H9 (cell line): ENCODE measurements at regions not wholly inside any gene's neighbourhood (a gene's known extent, or its start where the extent isn't known, plus 50 kb on each side); places are given as distances from the start of the nearest gene placed in this dataset.

Experiments used
- DNase-seq: peaks from one replicate; pipeline ENCODE4 v3.0.0-alpha.2; 2017
- H2AFZ ChIP-seq: one replicate; pipeline ENCODE4 v1.6.1; 2013; ENCODE audit warnings: mild to moderate bottlenecking, low read length, control low read depth, moderate library complexity
- H2AK5ac ChIP-seq: 2 replicates; pipeline ENCODE4 v1.6.1; 2013; ENCODE audit warnings: low read length, control low read depth, mixed read lengths; ENCODE audit not compliant: insufficient read length
- H2BK120ac ChIP-seq: one replicate; pipeline ENCODE4 v1.6.1; 2013; ENCODE audit warnings: low read depth, mild to moderate bottlenecking, low read length, control low read depth, inconsistent platforms; ENCODE audit not compliant: poor library complexity, severe bottlenecking
- H2BK12ac ChIP-seq: 2 replicates; pipeline ENCODE4 v1.6.1; 2013; ENCODE audit warnings: low read length, control low read depth, mixed read lengths, low read depth; ENCODE audit not compliant: insufficient read length
- H2BK15ac ChIP-seq: 2 replicates; pipeline ENCODE4 v1.6.1; 2013; ENCODE audit warnings: low read depth, low read length, control low read depth
- H2BK20ac ChIP-seq: one replicate; pipeline ENCODE4 v1.6.1; 2013; ENCODE audit warnings: low read depth, mild to moderate bottlenecking, low read length, control low read depth, inconsistent platforms; ENCODE audit not compliant: poor library complexity, severe bottlenecking
- H2BK5ac ChIP-seq: 2 replicates; pipeline ENCODE4 v1.6.1; 2013; ENCODE audit warnings: low read length, control low read depth, mixed read lengths; ENCODE audit not compliant: insufficient read length
- H3K14ac ChIP-seq: 2 replicates; pipeline ENCODE4 v1.6.1; 2013; ENCODE audit warnings: low read length, control low read depth; ENCODE audit not compliant: insufficient read depth
- H3K18ac ChIP-seq: 2 replicates; pipeline ENCODE4 v1.6.1; 2013; ENCODE audit warnings: low read depth, mild to moderate bottlenecking, mixed read lengths, low read length, control low read depth; ENCODE audit not compliant: insufficient read length
- H3K23ac ChIP-seq: 2 replicates; pipeline ENCODE4 v1.6.1; 2013; ENCODE audit warnings: low read length, control low read depth, mixed read lengths, low read depth; ENCODE audit not compliant: insufficient read length
- H3K23me2 ChIP-seq: 2 replicates; pipeline ENCODE4 v1.6.1; 2013; ENCODE audit warnings: low read depth, mild to moderate bottlenecking, mixed read lengths, low read length, control low read depth; ENCODE audit not compliant: insufficient read length, poor library complexity, severe bottlenecking
- H3K27ac ChIP-seq: 2 replicates; pipeline ENCODE4 v1.5.1; 2013; ENCODE audit warnings: low read length, control low read depth, mixed read lengths, low read depth; ENCODE audit not compliant: insufficient read length
- H3K27me3 ChIP-seq: 2 replicates; pipeline ENCODE4 v1.6.1; 2013; ENCODE audit warnings: low read length, control low read depth, inconsistent platforms; ENCODE audit not compliant: insufficient read depth
- H3K4ac ChIP-seq: 2 replicates; pipeline ENCODE4 v1.6.1; 2013; ENCODE audit warnings: low read depth, mild to moderate bottlenecking, control low read depth, inconsistent platforms, low read length, moderate library complexity
- H3K4me1 ChIP-seq: 2 replicates; pipeline ENCODE4 v1.6.1; 2013; ENCODE audit warnings: low read length, control low read depth, inconsistent platforms; ENCODE audit not compliant: insufficient read depth
- H3K4me2 ChIP-seq: 2 replicates; pipeline ENCODE4 v1.6.1; 2013; ENCODE audit warnings: low read length, control low read depth, mixed read lengths; ENCODE audit not compliant: insufficient read length, insufficient read depth
- H3K56ac ChIP-seq: 2 replicates; pipeline ENCODE4 v1.6.1; 2013; ENCODE audit warnings: low read depth, mild to moderate bottlenecking, mixed read lengths, low read length, control low read depth; ENCODE audit not compliant: insufficient read length
- H3K79me1 ChIP-seq: 2 replicates; pipeline ENCODE4 v1.6.1; 2013; ENCODE audit warnings: low read depth, mild to moderate bottlenecking, moderate library complexity, low read length, control low read depth, inconsistent platforms; ENCODE audit not compliant: insufficient read depth, poor library complexity, severe bottlenecking
- H3K79me2 ChIP-seq: 2 replicates; pipeline ENCODE4 v1.6.1; 2013; ENCODE audit warnings: low read length, control low read depth, inconsistent platforms; ENCODE audit not compliant: insufficient read depth
- H3K9ac ChIP-seq: 2 replicates; pipeline ENCODE4 v1.6.1; 2013; ENCODE audit warnings: low read length, control low read depth, mixed read lengths; ENCODE audit not compliant: insufficient read length; ENCODE audit errors: extremely low read depth
- H3K9me3 ChIP-seq: one replicate; pipeline ENCODE4 v1.6.1; 2013; ENCODE audit warnings: low read depth, low read length, inconsistent platforms; ENCODE audit not compliant: control insufficient read depth
- H3T11ph ChIP-seq: one replicate; pipeline ENCODE4 v1.6.1; 2013; ENCODE audit warnings: mild to moderate bottlenecking, low read length, control low read depth, inconsistent platforms
- H4K20me1 ChIP-seq: one replicate; pipeline ENCODE4 v1.6.1; 2013; ENCODE audit not compliant: control insufficient read depth, insufficient read length, insufficient read depth
- H4K5ac ChIP-seq: 2 replicates; pipeline ENCODE4 v1.6.1; 2013; ENCODE audit warnings: low read depth, mild to moderate bottlenecking, mixed read lengths, low read length, control low read depth; ENCODE audit not compliant: insufficient read length
- H4K8ac ChIP-seq: replicated peaks from 2 replicates; pipeline ENCODE4 v1.6.1; 2013; ENCODE audit warnings: low read length, control low read depth, mixed read lengths, low read depth; ENCODE audit not compliant: insufficient read length
- H4K91ac ChIP-seq: 2 replicates; pipeline ENCODE4 v1.6.1; 2013; ENCODE audit warnings: low read depth, mild to moderate bottlenecking, moderate library complexity, mixed read lengths, low read length, control low read depth; ENCODE audit not compliant: insufficient read length
- H3K27ac Mint-ChIP-seq, 3 experiments: 2 replicates in 2 of 3; 3 replicates in 1 of 3; pipeline ENCODE4 v1.8.0; 2020 to 2021; ENCODE audit warnings: mixed read lengths in 3 of 3, mild to moderate bottlenecking in 1 of 3, moderate library complexity in 1 of 3
- H3K27me3 Mint-ChIP-seq: 2 replicates; pipeline ENCODE4 v1.8.0; 2021; ENCODE audit warnings: low read depth, mild to moderate bottlenecking, moderate library complexity, mixed read lengths
- H3K36me3 Mint-ChIP-seq, 3 experiments: 2 replicates in 2 of 3; 3 replicates in 1 of 3; pipeline ENCODE4 v1.8.0; 2020 to 2021; ENCODE audit warnings: low read depth in 3 of 3, mixed read lengths in 3 of 3; ENCODE audit not compliant: insufficient read depth in 1 of 3
- H3K4me1 Mint-ChIP-seq, 2 experiments: 2 replicates each; pipeline ENCODE4 v1.8.0; 2020; ENCODE audit warnings: mixed read lengths in 2 of 2
- H3K4me3 Mint-ChIP-seq, 2 experiments: 2 replicates in 1 of 2; 3 replicates in 1 of 2; pipeline ENCODE4 v1.8.0; 2020 to 2021; ENCODE audit warnings: mild to moderate bottlenecking in 2 of 2, mixed read lengths in 2 of 2, moderate library complexity in 1 of 2
- H3K9me3 Mint-ChIP-seq, 2 experiments: 2 replicates in 1 of 2; 3 replicates in 1 of 2; pipeline ENCODE4 v1.8.0; 2020; ENCODE audit warnings: mild to moderate bottlenecking in 2 of 2, mixed read lengths in 2 of 2, moderate library complexity in 1 of 2
- CTCF ChIP-seq: fragments of 200-600 bp; sonication (generic); conservative IDR thresholded peaks from 3 replicates; pipeline ENCODE4 v1.8.0; 2021; ENCODE audit warnings: antibody characterized with exemption, mild to moderate bottlenecking
- WGBS: extraction: QIAGEN DNeasy Blood & Tissue Kit; methylation state at CpG from one replicate; pipeline ENCODE4 v1.1.7; 2013; ENCODE audit warnings: missing lambda C conversion rate, low lambda C conversion rate, mixed read lengths; ENCODE audit not compliant: insufficient read length; ENCODE audit errors: extremely low coverage; 5-methylcytosine and 5-hydroxymethylcytosine counted together

- no peaks in the 10 kb centered on the region for H3K79me1 ChIP-seq
- Mint-ChIP-seq H3K4me3 (no peak overlapping the region), H3K27me3 (peaks cover 4% of the 10 kb centered on the region), H3K27ac (no peak overlapping the region), H3K9me3 (peaks cover 4 to 9% of the 10 kb centered on the region in 2 experiments; a peak in 4 of 5 replicates), H3K36me3 (peaks cover under 1 to 11% (median under 1%) of the 10 kb centered on the region in 3 experiments; a peak in 5 of 7 replicates), H3K4me1 (peaks cover 0 to 3% of the 10 kb centered on the region in 2 experiments; a peak in 1 of 4 replicates)
- H3K27ac ChIP-seq, result no peak overlapping the region
- H4K20me1 ChIP-seq, result no peaks in the 10 kb centered on the region
- H3K23me2 ChIP-seq, result no peaks in the 10 kb centered on the region
- no peak overlapping the region for H3K4ac ChIP-seq
- H3K9ac ChIP-seq, result no peak overlapping the region
- H3K14ac ChIP-seq, result no peak overlapping the region
- no peaks in the 10 kb centered on the region for H3K27me3 ChIP-seq
- no CpG with 5 or more reads among the region's 4 CpGs for WGBS
- H4K8ac ChIP-seq, result no peak overlapping the region
- H2BK12ac ChIP-seq, result no peak overlapping the region
- no peak for DNase-seq
- no peak overlapping the region for H2AK5ac ChIP-seq
- no peak for TF ChIP-seq CTCF
- no peak overlapping the region for H4K5ac ChIP-seq
- H3K9me3 ChIP-seq, result no peaks in the 10 kb centered on the region
- H2BK15ac ChIP-seq, result no peak overlapping the region
- H3K79me2 ChIP-seq, result no peaks in the 10 kb centered on the region
- no peak overlapping the region for H2BK120ac ChIP-seq
- no peak overlapping the region for H2BK20ac ChIP-seq
- no peak overlapping the region for H3K56ac ChIP-seq
- no peak overlapping the region for H2BK5ac ChIP-seq
- no peak overlapping the region for H3K4me2 ChIP-seq
- H2AFZ ChIP-seq, result no peak overlapping the region
- no peak overlapping the region for H4K91ac ChIP-seq
- no peak overlapping the region for H3K18ac ChIP-seq
- no peaks in the 10 kb centered on the region for H3K4me1 ChIP-seq
- H3T11ph ChIP-seq, result no peak overlapping the region
- no peak overlapping the region for H3K23ac ChIP-seq
Measured at GRCh38 chr10:28408237-28408777, 105.4 kb upstream of the MPP7 start.
